ENCODE measurements at regions not wholly inside any gene's neighbourhood (a gene's known extent, or its start where the extent isn't known, plus 50 kb on each side); places are given as distances from the start of the nearest gene placed in this dataset.

GRCh38 chr1:76003946-76004345 is 70.6 kb upstream of the ST6GALNAC3 start:
- TF ChIP-seq EZH2 (IDR thresholded peaks at IDR 0.05; ENCODE audit: borderline replicate concordance, low read depth, low read length, poor library complexity, severe bottlenecking) (no peak), CTCF (conservative IDR thresholded peaks at IDR 0.05; ENCODE audit: low read depth, low read length) (no peak)
